ENCODE measurements at regions not wholly inside any gene's neighbourhood (a gene's known extent, or its start where the extent isn't known, plus 50 kb on each side); places are given as distances from the start of the nearest gene placed in this dataset.
A peak's percentile ranks its signal among the peaks of the same experiment; 100 is the strongest.

DNA sequence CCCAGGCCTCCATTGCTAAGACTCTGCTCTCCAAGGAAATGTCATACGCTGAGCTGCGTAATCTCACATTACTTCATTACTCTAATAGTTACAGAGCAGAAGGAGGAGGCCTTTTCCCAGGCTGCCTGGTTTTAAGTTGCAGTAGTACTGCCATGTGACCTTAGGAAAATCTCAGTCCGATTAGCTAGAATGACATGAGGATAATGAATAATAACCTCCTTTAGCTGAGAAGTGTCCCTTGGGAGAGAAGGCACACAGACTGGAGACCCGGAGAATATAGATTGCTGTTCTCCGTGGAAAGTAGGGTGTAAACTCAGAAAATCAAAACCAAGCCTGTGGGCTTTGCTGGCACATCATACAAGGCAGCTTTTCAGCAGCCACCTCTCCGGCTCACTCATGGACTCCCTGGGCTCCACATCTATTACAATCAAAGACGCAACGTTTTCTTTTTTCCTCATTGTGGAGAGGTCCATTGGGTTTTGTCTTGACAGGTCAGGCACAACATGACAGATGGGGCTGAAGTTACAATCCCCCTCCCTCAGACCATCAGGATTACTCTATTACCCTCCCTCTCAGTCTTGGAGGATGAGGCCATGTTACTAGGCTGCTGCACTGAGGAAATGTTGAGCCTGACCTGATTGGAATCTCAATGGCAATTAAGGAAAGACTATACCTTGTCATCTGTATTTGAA is 134.8 kb upstream of the MB21D2 start:
- no peak overlapping the region for H3K4me2 ChIP-seq
- H3F3A ChIP-seq (ENCODE audit: insufficient read depth, low read depth) = no peaks in the 10 kb centered on the region
- H4K20me1 ChIP-seq (ENCODE audit: insufficient read depth) = no peaks in the 10 kb centered on the region
- no peaks in the 10 kb centered on the region for H3K4me1 ChIP-seq (replicated peaks; ENCODE audit: insufficient read depth)
- no peak overlapping the region for H3K27ac ChIP-seq
- intact Hi-C loops (cut with micrococcal nuclease; ENCODE audit: unreplicated experiment) = no loop called here
- DNase-seq = no peak
- TF ChIP-seq, protein P1, sequence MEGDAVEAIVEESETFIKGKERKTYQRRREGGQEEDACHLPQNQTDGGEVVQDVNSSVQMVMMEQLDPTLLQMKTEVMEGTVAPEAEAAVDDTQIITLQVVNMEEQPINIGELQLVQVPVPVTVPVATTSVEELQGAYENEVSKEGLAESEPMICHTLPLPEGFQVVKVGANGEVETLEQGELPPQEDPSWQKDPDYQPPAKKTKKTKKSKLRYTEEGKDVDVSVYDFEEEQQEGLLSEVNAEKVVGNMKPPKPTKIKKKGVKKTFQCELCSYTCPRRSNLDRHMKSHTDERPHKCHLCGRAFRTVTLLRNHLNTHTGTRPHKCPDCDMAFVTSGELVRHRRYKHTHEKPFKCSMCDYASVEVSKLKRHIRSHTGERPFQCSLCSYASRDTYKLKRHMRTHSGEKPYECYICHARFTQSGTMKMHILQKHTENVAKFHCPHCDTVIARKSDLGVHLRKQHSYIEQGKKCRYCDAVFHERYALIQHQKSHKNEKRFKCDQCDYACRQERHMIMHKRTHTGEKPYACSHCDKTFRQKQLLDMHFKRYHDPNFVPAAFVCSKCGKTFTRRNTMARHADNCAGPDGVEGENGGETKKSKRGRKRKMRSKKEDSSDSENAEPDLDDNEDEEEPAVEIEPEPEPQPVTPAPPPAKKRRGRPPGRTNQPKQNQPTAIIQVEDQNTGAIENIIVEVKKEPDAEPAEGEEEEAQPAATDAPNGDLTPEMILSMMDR (conservative IDR thresholded peaks at IDR 0.05) = no peak
- no peak for TF ChIP-seq EZH2 (IDR thresholded peaks at IDR 0.05; ENCODE audit: low read depth)
- no peaks in the 10 kb centered on the region for H3K9me3 ChIP-seq (ENCODE audit: insufficient read depth, low read depth)
- CTCF ChIA-PET = interaction anchor here (0.5 kb wide), 1 partner anchor 237 kb away, joined by 3 read pairs; no protein-coding TSS in a partner anchor
- no peaks in the 10 kb centered on the region for H3K79me2 ChIP-seq (ENCODE audit: low read depth)
- no peaks in the 10 kb centered on the region for H3K9me2 ChIP-seq (ENCODE audit: insufficient read depth)
- POLR2A ChIA-PET (ENCODE audit: unreplicated experiment) = no interaction called here
- no peak overlapping the region for H3K4me3 ChIP-seq
- no peaks in the 10 kb centered on the region for H3K36me3 ChIP-seq (ENCODE audit: low read depth)
- no peak overlapping the region for H2AFZ ChIP-seq
- BruUV-seq (replicated peaks) = no TSS peak
- H3K27me3 ChIP-seq (ENCODE audit: insufficient read depth, low read depth) = no peaks in the 10 kb centered on the region

DNA sequence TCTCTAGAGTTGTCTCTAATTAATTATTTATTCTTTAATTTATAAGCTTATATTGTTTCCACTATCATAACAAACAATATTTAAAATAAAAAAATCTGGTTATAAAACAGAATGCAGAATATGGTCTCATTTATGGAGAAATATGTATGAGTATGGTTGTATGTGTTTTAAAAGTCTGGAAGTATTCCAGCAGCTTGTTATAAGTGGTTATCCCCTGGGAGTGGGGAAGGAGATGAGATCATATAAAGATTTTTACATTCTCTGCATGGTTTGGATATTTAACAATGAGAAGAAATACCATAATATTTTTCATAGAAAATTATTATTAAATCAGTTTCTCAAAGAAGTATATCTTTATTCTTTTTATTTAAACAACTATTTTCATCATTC is 135.4 kb upstream of the MB21D2 start:
- H3K27me3 ChIP-seq (ENCODE audit: insufficient read depth, low read depth) = no peaks in the 10 kb centered on the region
- H3K9me3 ChIP-seq (ENCODE audit: insufficient read depth, low read depth) = no peaks in the 10 kb centered on the region
- CTCF ChIA-PET = interaction anchor here (0.5 kb wide), 1 partner anchor 237 kb away, joined by 3 read pairs; no protein-coding TSS in a partner anchor
- H3K4me3 ChIP-seq = no peak overlapping the region
- H3K27ac ChIP-seq = no peak overlapping the region
- H3F3A ChIP-seq (ENCODE audit: insufficient read depth, low read depth) = no peaks in the 10 kb centered on the region
- BruUV-seq (replicated peaks) = no TSS peak
- no peaks in the 10 kb centered on the region for H3K9me2 ChIP-seq (ENCODE audit: insufficient read depth)
- no peak overlapping the region for H3K4me2 ChIP-seq
- H4K20me1 ChIP-seq (ENCODE audit: insufficient read depth) = no peaks in the 10 kb centered on the region
- H3K36me3 ChIP-seq (ENCODE audit: low read depth) = no peaks in the 10 kb centered on the region
- TF ChIP-seq EZH2 (IDR thresholded peaks at IDR 0.05; ENCODE audit: low read depth) = no peak
- POLR2A ChIA-PET (ENCODE audit: unreplicated experiment) = no interaction called here
- DNase-seq = no peak
- H2AFZ ChIP-seq = no peak overlapping the region
- H3K4me1 ChIP-seq (replicated peaks; ENCODE audit: insufficient read depth) = no peaks in the 10 kb centered on the region
- no peaks in the 10 kb centered on the region for H3K79me2 ChIP-seq (ENCODE audit: low read depth)
- intact Hi-C loops (cut with micrococcal nuclease; ENCODE audit: unreplicated experiment) = no loop called here

DNA sequence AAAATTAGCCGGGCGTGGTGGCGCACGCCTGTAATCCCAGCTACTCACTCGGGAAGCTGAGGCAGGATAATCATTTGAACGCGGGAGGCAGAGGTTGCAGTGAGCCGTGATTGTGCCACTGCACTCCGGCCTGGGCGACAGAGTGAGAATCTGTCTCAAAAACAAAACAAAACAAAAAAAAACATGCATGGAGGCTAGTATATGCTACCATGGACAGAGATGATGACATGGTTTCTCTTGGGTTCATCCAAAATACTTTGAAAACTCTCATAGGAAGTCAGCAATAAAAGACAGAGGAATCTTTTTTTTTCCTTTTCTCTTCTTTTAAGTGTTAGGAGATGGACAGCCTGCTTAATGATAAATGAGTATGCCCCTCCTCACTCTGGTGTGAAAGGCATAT is 137.7 kb upstream of the MB21D2 start:
- Histone ChIP-seq H3K9me2 (ENCODE audit: insufficient read depth) (no peaks in the 10 kb centered on the region), H3K36me3 (ENCODE audit: low read depth) (no peaks in the 10 kb centered on the region), H2AFZ (no peak overlapping the region), H3F3A (ENCODE audit: insufficient read depth, low read depth) (no peaks in the 10 kb centered on the region), H3K79me2 (ENCODE audit: low read depth) (no peaks in the 10 kb centered on the region), H3K4me2 (no peak overlapping the region), H3K9me3 (ENCODE audit: insufficient read depth, low read depth) (0 out of 2 replicates have a peak, but pooled peaks cover 3% of the 10 kb centered on the region), H3K27ac (no peak overlapping the region), H4K20me1 (ENCODE audit: insufficient read depth) (no peaks in the 10 kb centered on the region), H3K4me3 (no peak overlapping the region), H3K27me3 (ENCODE audit: insufficient read depth, low read depth) (no peaks in the 10 kb centered on the region), H3K4me1 (replicated peaks; ENCODE audit: insufficient read depth) (no peaks in the 10 kb centered on the region)
- intact Hi-C loops (cut with micrococcal nuclease; ENCODE audit: unreplicated experiment) = no loop called here
- BruUV-seq (replicated peaks) = no TSS peak
- ChIA-PET POLR2A (ENCODE audit: unreplicated experiment) (no interaction called here), CTCF (no interaction called here)
- peak in 1 of 2 experiments; percentile 8 for DNase-seq
- TF ChIP-seq, protein P1 (conservative IDR thresholded peaks at IDR 0.05) = no peak
- TF ChIP-seq EZH2 (IDR thresholded peaks at IDR 0.05; ENCODE audit: low read depth) = no peak

Measured in PC-9 (cell line).